HG03039 (cell line): ENCODE measurements at regions not wholly inside any gene's neighbourhood (a gene's known extent, or its start where the extent isn't known, plus 50 kb on each side); places are given as distances from the start of the nearest gene placed in this dataset.
"Not testable (repeated sequence)": the region's sequence is repeated elsewhere in the genome, so short reads cannot be mapped to it uniquely, and the experiment has no call there.

ENCODE experiments used
- ATAC-seq: cut with Tn5 transposase; IDR thresholded peaks from one replicate; pipeline ENCODE4 v1.9.1; 2021; ENCODE audit warnings: mild to moderate bottlenecking, moderate library complexity; ENCODE audit not compliant: unreplicated experiment

- not testable (repeated sequence) for ATAC-seq
Measured at GRCh38 chr5:100398815-100399214, 136.4 kb upstream of the FAM174A start.

GRCh38 chr5:100379254-100379858 lies 155.8 kb upstream of the FAM174A start:
- ATAC-seq, result not testable (repeated sequence)

DNA sequence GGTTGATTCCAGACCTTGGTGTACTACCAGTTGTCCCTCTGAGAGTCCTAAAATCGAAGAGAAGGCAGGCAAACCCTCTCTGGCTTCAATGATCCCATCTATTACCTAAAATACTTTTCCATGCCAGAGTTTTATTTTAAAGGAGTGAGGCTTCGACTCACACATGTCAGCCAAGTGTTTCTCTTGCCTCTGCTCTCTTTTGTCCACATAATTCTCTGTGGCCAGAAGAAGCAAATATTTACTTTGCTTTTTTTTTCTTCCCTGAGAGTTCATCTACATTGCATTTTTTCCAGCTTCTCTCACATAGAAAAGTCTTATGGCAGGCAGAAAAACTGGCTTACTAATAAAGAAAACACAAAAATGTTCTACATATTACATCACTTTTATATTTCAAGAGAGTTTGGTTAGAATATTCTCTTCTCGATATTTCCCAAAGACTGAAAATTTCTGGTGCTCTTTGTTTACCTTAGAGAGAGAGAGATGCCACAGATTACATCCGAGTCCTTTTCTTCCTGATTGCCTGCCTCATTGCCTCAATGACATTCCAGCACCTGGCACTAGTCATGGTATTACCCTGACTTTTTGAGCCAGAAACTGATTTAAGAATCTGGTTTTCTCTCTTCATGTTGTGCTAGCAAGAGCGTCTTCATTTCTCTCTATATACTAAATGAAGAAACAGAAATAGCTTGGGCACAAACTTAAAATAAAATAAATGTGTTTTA lies 170.3 kb upstream of the FAM174A start:
- ATAC-seq, result not testable (repeated sequence)

- ATAC-seq, result not testable (repeated sequence)
Measured at GRCh38 chr5:100364343-100364742, 170.8 kb upstream of the FAM174A start.

- not testable (repeated sequence) for ATAC-seq
Measured at GRCh38 chr5:100359998-100360397, 175.2 kb upstream of the FAM174A start.

DNA sequence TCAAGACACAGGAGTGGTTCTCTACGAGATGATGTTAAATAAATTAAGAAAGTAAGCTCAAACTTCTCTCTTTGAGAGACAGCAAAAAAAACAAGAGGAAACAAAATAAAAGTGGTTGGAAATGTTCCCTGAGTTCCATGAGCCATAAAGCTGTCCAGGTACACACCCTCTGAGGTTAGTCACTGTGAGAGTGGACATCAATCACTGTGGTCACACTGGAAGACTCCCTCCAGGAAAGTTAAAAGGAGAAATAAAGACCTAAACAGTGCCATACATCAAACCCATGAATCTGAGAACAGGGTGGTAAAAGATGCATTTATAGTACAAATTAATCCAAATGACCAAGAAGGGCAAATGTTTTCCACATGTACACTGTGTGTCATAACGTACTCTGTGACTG lies 188.9 kb upstream of the FAM174A start:
- ATAC-seq, result not testable (repeated sequence)

- not testable (repeated sequence) for ATAC-seq
Measured at GRCh38 chr5:100341485-100341884, 193.7 kb upstream of the FAM174A start.

DNA sequence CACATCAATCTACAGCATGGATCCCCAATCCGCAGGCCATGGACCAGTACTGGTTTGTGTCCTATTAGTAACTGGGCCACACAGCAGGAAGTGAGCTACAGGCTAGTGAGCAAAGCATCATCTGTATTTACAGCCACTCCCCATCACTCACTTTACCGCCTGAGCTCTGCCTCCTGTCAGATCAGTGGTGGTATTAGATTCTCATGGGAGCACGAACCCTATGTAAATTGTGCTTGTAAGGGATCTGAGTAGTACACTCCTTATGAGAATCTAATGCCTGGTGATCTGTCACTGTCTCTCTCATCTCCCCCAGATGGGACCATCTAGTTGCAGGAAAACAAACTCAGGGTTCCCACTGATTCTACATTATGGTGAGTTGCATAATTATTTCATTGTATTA lies 212.7 kb upstream of the FAM174A start:
- ATAC-seq, result no peak

DNA sequence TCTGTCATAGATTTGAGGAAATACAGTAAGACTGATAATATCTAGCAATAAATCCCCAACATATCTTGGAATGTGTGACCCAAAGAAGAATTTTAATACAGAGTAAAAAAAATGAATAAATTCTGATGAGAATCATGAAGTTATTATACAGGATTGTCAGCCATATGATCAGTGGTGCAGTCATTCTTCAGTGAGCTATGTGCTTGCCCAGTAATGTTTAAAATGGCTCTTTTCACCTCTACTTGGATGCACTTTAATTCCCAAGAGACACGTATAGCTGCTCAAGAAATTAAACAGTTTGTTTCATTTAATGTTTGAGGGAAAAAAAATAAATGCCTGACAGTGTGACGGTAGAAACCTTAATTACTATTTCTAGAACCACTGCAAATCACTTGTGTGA lies 215.3 kb upstream of the FAM174A start:
- ATAC-seq, result no peak

DNA sequence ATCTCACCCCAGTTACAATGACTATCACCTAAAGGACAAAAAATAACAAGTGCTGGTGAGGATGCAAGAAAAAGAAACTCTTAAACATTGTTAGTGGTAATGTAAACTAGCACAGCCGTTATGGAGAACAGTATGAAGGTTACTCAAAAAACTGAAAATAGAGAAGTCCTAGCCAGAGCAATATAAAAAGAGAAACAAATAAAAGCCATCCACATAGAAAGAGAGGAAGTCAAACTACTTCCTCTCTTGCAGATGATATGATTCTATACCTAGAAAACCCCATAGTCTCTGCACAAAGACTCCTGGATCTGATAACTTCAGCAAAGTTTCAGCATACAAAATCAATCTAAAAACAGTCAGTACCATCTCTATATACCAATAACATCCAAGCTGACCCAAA lies 221.5 kb upstream of the FAM174A start:
- ATAC-seq, result no peak

DNA sequence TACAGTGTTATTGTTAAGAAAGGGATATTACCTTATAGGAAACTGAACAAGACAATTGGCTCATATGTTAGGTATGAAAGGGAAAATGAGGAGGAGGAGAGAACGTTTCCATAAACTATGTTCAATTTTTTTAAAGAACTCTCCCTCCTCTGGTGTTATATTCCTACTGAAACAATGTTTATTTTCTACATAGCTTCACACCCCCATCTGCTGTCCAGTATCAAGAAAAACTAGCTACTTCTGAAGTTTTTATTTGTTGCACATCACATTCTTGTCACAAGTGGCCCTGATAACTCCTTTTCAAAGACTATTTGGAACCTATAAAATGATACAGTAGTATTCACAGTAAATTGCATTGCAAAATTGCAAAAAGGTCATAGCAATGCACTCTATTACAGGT lies 223.4 kb upstream of the FAM174A start:
- ATAC-seq, result no peak

DNA sequence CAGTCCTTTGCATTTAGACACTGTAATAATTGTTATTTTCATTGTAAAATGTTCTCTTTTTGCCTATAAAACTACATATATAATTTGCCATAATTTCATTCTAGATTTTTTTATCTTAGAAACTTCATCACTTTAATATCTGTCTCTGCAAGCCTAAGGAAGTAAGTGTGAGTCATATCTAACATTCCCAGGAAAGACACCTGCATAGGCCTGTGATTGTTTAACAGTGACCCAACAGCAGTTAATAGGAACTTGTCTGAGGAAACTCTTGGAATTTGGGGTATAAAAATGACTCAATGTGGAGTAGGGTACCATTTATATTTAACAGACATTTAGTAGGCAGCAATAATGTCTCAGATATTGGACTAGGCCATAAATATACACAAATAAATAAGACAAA lies 229.2 kb upstream of the FAM174A start:
- no peak for ATAC-seq

DNA sequence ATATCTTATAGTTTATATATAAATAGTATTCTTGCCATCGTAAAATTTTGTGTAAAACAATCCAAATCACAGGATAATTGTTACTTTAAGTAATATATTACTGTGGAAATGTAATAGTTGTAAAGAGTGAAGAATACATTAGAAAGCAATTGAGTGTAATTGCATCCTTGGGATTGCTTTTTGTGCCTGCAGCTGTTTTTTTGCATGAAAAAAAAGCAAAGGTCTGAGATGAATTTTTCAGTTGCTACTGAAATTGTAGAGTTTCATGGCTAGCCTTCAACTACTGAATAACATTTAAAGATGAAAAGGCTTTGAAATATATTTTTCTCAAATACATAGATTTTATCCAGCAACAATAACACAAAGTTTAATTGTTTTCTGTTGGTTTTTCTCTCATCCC lies 232.0 kb upstream of the FAM174A start:
- no peak for ATAC-seq

- no peak for ATAC-seq
Measured at GRCh38 chr5:100299261-100299660, 235.9 kb upstream of the FAM174A start.

DNA sequence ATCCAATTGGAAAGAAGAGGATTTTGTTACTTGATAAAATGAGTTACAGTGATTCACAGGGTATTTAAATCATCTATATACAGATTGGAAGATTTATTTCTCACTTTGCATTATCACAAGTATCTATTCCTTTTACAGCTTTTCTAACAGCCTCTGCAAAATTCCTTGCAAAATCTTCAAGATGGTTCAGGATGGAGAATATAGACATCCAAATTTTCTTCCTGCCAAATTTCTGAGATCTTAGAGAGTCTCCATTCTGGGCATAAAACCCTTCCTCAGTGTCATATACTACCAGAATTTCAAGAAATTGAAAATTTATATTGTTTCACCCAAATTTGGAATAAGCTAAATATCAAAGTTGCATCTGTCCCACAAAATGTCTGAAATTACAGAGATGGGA lies 259.1 kb upstream of the FAM174A start:
- no peak for ATAC-seq

GRCh38 chr5:100275631-100276030 lies 259.5 kb upstream of the FAM174A start:
- ATAC-seq, result no peak

DNA sequence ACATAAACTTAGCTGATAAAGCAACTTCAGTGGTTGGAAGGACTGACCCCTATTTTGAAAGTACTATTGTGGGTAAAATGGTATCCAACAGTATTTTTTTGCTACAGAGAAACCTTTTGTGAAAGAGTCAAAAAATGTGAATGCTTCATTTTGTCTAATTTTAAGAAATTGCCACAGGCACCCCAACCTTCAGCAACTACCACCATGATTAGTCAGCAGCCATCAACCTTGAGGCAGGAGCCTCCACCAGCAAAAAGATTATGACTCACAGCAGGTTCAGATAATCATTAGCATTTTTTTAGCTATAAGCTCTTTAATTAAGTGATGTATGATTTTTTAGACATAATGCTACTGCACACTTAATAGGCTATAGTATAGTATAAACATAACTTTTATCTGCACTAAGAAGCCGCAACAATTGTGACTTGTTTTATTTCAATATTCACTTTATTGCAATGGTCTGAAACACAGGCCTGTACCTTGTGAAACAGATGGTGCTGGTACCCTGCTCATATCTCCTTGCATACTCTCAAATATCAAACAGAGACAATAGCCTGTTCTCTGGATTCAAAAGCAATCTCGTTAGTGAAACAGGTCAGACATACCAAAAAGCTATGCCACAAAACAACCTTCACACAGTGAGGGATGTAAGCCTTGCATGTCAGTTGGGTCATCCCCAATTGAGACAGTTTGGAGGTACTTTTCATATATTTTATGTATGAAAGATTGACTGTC lies 261.2 kb upstream of the FAM174A start:
- no peak for ATAC-seq

- ATAC-seq, result no peak
Measured at GRCh38 chr5:100270023-100270771, 265.0 kb upstream of the FAM174A start.

GRCh38 chr5:100260968-100261367 lies 274.2 kb upstream of the FAM174A start:
- ATAC-seq, result no peak

GRCh38 chr5:100252944-100253343 lies 282.2 kb upstream of the FAM174A start:
- no peak for ATAC-seq

DNA sequence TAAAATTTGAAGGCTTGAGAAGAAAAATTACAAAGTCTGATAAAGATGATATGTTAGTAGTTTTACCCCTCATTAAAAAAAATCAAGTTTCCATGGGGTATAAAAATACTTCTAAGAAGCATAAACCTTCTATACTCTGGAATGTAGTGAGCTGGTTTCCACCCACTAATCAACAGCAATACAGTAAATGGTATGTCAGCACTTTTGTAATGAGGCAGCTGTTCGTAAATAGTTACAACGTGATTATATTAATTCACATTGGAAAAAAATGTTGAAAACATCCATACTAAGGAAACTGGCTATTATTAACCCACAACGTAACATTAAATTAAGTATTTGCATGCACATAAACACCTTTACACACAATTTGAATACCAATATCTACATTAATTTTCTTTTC lies 283.1 kb upstream of the FAM174A start:
- no peak for ATAC-seq
